Posterior cingulate gyrus (tissue), 11 donors: ENCODE measurements at regions not wholly inside any gene's neighbourhood (a gene's known extent, or its start where the extent isn't known, plus 50 kb on each side); places are given as distances from the start of the nearest gene placed in this dataset.

Source experiments
- DNase-seq, 10 donors: peaks; one replicate each; pipeline versions ENCODE4 v3.0.0 to v3.0.0-alpha.2; 2020 to 2021; ENCODE audit warnings: mixed read lengths in 3 of 10
- intact Hi-C: fragments of 100-400 bp; cut with DNase I; formaldehyde crosslinking; loops from one replicate; pipeline ENCODE4 v1.15.1; 2023

- intact Hi-C loops = no loop called here
These were observed 50.0 kb downstream of the PABIR2 start for GRCh38 chrX:134747006-134747405.

GRCh38 chrX:134746410-134746785 is 50.6 kb downstream of the PABIR2 start:
- DNase-seq = no peak
- intact Hi-C loops = no loop called here

More at GRCh38 chrX:134747006-134747405, 50.0 kb downstream of the PABIR2 start:
- no peak for DNase-seq

- DNase-seq = no peak
- intact Hi-C loops = no loop called here
These were observed 51.2 kb downstream of the PABIR2 start for GRCh38 chrX:134745636-134746409.

- DNase-seq = no peak
These were observed 53.9 kb downstream of the PABIR2 start for GRCh38 chrX:134743091-134743490.

GRCh38 chrX:134742573-134742972 is 54.4 kb downstream of the PABIR2 start:
- no peak for DNase-seq
- intact Hi-C loops = no loop called here

More at GRCh38 chrX:134743091-134743490, 53.9 kb downstream of the PABIR2 start:
- intact Hi-C loops = no loop called here

DNA sequence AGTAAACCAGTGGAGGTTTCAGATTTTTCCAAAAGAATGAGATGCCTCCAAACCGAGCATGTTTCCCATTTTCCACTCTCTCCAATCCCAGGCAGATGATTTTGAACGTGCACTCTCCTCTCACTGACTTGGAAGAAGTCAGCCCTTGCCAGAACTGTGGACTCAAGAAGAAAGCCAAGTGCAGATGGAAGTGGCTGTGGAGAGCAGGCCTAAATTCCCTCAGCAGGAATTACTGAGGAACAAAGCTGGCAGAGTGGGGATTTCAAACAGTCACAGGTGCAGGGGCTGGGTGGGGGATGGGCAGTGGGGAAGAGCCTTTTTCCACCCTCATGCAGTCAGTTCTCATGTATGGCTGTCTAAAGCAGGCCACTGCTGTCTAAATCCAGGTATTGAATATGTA is 55.3 kb downstream of the PABIR2 start:
- DNase-seq = no peak
- intact Hi-C loops = no loop called here

DNA sequence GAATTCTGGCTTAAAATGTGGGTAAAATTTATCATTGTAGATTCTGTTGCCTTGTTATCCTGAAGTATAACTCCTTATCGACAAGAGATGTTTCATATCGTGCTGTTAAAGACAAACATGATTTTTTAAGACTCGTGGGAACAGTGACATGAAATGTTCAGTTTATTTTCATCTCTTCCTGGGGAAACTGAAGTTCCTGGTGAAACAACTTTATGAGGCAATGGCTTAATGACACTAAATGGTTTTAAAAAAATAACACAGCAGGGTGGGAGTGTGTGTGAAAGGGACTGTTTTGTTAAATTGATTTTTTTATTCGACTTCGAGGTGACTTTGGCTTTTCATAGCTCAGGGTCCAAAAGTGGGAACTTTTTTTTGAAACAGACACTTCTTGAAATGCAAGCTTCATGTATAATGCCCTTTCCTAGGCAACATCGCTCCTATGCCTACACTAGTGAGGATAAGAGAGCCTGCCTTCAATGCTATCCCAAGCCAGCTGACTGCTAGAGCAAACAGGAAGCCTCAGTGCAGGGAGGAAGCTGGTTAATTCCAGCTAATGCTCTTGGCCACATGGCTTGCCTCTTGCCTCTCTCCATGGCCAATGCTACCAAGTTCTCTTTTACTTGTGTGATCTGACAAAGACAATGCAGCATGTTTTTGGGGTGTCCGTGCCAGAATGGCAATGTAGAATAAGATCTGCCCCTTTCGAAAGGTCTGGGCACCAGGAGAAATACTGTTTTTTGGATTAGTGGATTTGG is 57.8 kb downstream of the PABIR2 start:
- intact Hi-C loops = no loop called here
- no peak for DNase-seq

GRCh38 chrX:134738445-134738844 is 58.6 kb downstream of the PABIR2 start:
- no peak for DNase-seq
- intact Hi-C loops = no loop called here

DNA sequence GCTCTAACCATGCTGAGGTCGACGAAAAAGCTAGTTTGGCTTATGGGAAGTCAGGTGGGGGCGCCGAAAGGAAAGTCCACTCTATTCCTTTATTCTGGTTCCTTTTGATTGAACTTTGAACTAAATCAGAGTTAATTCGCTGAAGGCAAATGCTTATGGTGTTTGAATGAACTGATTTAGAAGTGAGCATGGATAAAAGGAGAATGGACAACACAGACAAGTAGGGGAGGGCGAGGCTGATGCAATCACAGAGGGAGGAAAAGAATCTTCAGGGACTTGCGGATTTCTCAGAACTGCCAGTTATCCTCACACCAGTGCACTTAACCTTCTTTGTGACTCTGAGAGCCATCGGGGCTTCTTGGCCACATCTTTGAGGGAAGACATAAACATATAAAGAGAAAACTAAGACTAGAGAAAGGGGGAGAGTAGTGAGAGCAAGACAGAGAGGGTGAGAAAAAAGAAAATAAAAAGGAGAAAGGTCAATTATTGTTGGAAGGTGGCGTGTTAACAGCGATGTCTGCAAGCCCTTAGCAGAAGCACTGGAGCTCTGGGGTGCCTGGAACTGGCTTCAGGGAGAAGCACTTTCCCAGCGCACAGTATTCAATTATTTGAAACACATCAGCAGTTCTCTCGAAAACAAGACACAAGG is 59.2 kb downstream of the PABIR2 start:
- intact Hi-C loops = no loop called here
- DNase-seq = no peak

GRCh38 chrX:134737061-134737460 is 59.9 kb downstream of the PABIR2 start:
- no peak for DNase-seq

GRCh38 chrX:134736356-134736755 is 60.6 kb downstream of the PABIR2 start:
- intact Hi-C loops = no loop called here

More at GRCh38 chrX:134737061-134737460, 59.9 kb downstream of the PABIR2 start:
- intact Hi-C loops = no loop called here

DNA sequence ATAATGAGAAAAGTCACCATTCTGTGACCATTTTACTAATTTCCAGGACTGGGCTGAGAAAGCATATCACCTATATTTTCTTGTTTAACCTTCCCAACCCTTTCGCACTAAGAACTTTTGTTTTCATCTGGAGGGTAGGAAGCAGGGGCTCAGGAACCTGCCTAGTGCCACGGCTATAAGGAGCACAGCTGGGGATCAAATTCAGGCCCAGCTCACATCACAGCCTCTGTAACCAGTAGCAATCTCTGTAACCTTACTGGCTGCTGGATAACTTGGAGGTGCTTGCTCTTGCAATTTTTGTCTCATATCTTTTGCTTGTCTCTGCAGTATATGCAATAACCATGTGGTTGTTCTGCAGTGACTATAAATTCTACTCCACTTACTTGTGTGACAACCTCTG is 62.0 kb downstream of the PABIR2 start:
- intact Hi-C loops = no loop called here

More at GRCh38 chrX:134736356-134736755, 60.6 kb downstream of the PABIR2 start:
- no peak for DNase-seq

DNA sequence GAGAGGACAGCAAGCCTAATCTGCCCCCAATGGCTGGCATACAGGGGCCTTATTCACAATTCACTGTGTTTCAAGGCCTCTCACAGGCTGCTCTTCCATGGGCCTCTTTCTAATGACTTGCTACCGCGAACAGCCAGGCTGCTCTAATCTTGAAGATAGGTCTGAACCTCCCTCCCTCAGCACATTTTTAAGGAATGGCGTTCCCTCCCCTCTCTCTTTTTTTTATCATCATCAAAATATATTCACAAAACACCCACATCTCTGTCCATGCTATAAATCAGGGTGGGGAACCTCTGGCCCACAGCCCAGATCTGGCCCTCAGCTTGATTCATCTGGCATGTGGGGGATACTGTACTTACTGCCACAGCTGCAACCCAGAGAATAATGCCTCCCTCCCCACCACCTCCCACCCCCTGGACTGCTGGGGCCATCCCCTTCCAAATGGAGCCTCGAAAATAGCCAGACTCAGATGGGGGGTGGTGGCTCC is 62.5 kb downstream of the PABIR2 start:
- intact Hi-C loops = no loop called here
- no peak for DNase-seq

More for the DNA sequence above, 62.0 kb downstream of the PABIR2 start:
- no peak for DNase-seq

GRCh38 chrX:134733591-134733990 is 63.4 kb downstream of the PABIR2 start:
- intact Hi-C loops = no loop called here
- DNase-seq = no peak

DNA sequence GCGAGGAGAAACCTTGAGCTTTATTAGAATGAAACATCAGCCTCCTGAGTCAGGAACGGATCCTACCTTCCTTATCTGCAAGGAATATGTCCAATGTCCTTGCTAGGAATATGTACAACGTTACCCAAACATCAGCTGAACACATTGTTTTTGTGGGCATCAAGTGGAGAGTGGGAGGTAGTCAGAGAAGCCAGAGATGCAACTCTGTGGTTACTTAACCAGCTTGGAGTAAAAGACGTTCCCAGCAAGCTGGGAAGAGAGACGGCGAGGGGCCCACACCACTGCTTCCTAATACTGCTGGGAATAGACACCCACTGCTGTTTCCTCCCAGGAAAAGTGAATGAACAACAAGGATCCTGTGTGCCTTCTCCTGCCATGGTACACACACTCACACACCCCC is 64.3 kb downstream of the PABIR2 start:
- intact Hi-C loops = no loop called here
- DNase-seq = no peak

GRCh38 chrX:134732152-134732551 is 64.9 kb downstream of the PABIR2 start:
- DNase-seq = no peak
- intact Hi-C loops = no loop called here

DNA sequence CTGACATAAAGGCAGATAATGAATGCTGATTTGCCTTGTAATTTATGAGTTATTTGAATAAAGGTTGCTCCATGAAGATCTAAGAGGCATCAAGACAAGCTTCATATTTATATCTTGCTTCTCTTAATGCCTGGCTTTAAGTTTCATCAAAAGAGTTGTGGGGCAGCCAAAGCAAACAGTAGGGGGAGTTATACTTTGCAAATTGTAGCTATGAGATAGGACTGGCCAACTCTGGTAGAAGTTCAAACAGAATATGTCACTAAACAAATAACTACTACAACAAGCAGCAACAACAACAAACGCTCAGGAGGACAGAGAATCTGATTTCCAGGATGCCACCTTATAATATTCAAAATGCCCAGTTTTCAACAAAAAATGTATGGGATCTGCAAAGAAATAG is 69.1 kb upstream of the PLAC1 start:
- intact Hi-C loops = loop anchor here (1.0 kb wide), 1 partner anchor 38 kb away; no protein-coding TSS in a partner anchor
- DNase-seq = no peak

DNA sequence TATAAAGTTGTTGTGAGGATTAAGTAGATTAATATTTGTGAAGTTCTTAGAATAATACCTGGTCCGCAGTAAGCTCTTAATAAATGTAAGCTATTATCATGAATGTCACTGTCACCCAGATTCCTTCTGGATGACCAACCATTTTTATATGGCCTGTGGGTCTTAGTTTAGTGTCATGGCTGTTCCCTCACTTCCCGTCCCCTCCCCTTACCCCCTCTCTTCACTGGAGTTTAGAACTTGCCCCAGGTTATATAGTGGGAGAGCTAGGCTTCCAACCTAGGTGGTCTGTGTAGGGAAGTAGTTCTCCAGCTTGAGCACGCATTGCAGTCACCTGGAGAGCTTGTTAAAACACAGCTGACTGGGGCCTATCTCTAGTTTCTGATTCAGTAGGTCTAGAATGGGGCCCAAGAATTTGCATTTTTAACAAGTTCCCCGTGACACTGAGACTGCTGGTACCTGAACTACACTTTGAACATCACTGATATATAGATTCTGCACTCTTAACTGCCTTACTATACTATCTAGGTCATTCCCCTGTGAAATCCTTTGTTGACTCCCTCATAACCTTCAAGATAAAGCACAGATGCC is 66.9 kb upstream of the PLAC1 start:
- intact Hi-C loops = no loop called here
- no peak for DNase-seq

GRCh38 chrX:134721766-134722532 is 63.7 kb upstream of the PLAC1 start:
- intact Hi-C loops = no loop called here
- no peak for DNase-seq

DNA sequence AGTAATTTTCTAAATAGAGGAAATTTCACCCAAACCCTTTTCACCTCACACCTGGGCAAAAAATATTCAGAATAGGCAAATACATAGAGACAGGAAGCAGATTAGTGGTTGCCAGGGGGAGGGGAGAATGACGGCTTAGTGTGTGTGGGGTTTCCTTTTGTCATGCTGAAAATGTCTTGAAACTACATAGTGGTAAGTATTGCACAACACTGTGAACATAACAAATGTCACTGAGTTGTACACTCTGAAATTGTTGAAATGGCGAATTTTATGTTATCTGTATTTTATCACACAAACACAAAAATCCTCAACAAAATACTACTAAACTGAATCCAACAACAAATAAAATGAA is 60.7 kb upstream of the PLAC1 start:
- no peak for DNase-seq
- intact Hi-C loops = no loop called here
